ENCODE measurements at regions not wholly inside any gene's neighbourhood (a gene's known extent, or its start where the extent isn't known, plus 50 kb on each side); places are given as distances from the start of the nearest gene placed in this dataset.

DNA sequence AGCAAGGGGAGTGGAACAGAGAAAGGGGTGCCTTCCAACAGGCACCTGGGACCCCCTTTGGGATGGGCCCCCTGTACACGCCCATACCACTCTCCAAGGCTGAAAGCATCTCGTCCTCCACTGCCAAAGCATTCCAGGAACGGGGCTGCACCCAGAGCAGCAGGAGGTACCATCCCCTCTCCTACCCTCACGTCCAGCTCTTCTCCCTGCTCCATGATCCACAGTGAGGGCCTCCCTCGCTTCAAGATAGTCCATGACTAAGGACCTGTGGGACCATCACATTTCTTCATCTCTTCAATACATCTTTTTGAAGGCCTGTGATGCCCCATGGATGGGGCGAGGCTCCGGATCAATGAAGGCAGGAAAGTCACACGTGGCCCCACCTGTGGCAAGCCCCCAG is 209.9 kb downstream of the ANKRD60 start:
- TF ChIP-seq POLR2A (IDR thresholded peaks at IDR 0.05; ENCODE audit: borderline replicate concordance, extremely low read depth, insufficient read depth, insufficient read length) (no peak), EZH2 (IDR thresholded peaks at IDR 0.05) (no peak)
- TF ChIP-seq, protein P1, sequence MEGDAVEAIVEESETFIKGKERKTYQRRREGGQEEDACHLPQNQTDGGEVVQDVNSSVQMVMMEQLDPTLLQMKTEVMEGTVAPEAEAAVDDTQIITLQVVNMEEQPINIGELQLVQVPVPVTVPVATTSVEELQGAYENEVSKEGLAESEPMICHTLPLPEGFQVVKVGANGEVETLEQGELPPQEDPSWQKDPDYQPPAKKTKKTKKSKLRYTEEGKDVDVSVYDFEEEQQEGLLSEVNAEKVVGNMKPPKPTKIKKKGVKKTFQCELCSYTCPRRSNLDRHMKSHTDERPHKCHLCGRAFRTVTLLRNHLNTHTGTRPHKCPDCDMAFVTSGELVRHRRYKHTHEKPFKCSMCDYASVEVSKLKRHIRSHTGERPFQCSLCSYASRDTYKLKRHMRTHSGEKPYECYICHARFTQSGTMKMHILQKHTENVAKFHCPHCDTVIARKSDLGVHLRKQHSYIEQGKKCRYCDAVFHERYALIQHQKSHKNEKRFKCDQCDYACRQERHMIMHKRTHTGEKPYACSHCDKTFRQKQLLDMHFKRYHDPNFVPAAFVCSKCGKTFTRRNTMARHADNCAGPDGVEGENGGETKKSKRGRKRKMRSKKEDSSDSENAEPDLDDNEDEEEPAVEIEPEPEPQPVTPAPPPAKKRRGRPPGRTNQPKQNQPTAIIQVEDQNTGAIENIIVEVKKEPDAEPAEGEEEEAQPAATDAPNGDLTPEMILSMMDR (IDR thresholded peaks at IDR 0.05 in 2 of 3, conservative IDR thresholded peaks at IDR 0.05 in 1 of 3; ENCODE audit: borderline replicate concordance in 1 of 3, insufficient read depth in 1 of 3, low read depth in 2 of 3, low read length in 2 of 3) = no peak

Measured in HCT116 (cell line).